GM19397 (cell line): ENCODE measurements at regions not wholly inside any gene's neighbourhood (a gene's known extent, or its start where the extent isn't known, plus 50 kb on each side); places are given as distances from the start of the nearest gene placed in this dataset.
A peak's percentile ranks its signal among the peaks of the same experiment; 100 is the strongest.
"Not testable (repeated sequence)": the region's sequence is repeated elsewhere in the genome, so short reads cannot be mapped to it uniquely, and the experiment has no call there.

Source experiments
- ATAC-seq: cut with Tn5 transposase; IDR thresholded peaks from one replicate; pipeline ENCODE4 v1.9.1; 2021; ENCODE audit warnings: mild to moderate bottlenecking, moderate library complexity; ENCODE audit not compliant: unreplicated experiment

DNA sequence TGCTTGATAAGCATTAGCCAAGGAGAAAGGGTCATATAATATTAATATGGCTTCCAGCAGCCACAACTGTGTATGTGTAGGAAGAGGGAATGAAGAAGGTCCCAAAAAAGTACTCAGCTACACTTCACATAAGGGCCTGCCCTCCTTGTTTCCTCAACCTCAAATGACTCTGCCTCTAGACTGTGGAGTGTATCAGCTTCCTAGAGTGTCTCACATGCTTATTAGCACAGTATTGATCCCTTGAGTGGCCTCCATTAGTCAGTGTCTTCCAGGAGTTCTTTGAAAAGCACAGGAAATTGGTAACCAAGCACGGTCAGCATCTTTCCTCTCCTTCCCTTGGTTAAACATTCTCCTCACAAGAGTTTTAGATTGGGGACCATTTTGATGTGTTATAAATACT is 190.4 kb upstream of the ATP10B start:
- ATAC-seq, result no peak

GRCh38 chr5:161040818-161041217 is 188.8 kb upstream of the ATP10B start:
- no peak for ATAC-seq

- ATAC-seq, result no peak
Observed at GRCh38 chr5:161036296-161036695, 184.3 kb upstream of the ATP10B start.

- ATAC-seq, result no peak
Observed at GRCh38 chr5:161034451-161034850, 182.4 kb upstream of the ATP10B start.

- no peak for ATAC-seq
Observed at GRCh38 chr5:161030229-161030628, 178.2 kb upstream of the ATP10B start.

DNA sequence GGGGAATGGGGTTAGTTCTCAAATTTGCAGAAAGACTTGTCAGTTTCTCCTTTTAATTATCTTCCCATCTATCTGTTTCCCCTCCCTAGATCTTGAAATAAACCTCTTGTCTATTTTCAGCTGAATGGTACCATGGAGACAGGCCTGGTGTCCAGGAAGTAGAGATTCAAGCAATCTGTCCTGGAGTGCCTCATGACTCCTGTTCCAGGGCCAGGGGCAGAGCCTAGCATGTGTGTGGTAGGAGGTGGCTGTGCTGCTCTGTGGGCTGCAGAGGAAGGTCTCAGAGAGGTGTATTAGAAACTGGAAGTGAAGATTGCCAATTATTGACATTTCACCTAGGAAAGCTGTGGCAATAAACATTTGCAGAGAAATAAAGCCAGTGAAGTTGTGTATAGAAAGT is 175.8 kb upstream of the ATP10B start:
- ATAC-seq, result no peak

DNA sequence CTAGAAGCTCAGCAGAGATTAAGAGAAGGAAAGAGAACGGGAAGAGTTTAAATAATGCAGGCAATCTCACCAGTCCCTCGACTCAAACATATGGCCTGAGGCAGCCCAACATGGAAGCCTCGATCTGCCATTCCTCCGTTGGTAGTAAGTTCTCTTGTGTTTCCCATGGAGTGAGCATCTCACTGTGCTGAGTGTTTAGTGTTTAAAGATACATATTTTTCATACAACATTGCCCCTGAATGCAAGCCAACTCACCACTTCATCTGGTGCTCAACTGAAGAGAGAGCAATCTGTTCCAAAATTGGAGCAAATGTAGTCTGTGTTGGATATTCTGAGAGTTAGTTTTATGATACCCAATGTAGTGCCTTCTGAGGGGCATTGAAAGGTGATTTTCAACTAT is 171.5 kb upstream of the ATP10B start:
- no peak for ATAC-seq

- ATAC-seq, result no peak
Observed at GRCh38 chr5:161022151-161022550, 170.1 kb upstream of the ATP10B start.

DNA sequence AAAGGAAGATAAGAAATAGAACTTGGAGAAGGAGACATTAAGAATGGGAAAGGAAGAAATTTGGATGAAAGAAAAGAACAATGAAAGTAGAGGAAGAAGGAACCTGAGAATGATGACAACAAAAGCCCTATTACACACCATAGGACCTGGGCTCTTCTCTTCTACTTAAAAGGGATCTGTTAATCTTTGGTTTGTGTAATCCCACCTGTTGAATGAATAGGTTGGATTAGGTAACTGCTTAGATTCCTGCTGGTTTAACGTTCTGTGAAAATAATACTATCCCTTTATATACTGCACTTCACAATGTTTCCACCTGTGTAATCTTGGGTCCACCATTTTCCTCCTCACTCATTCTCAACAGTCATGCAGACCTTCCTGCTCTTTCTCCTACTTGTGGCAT is 157.8 kb upstream of the ATP10B start:
- no peak for ATAC-seq

DNA sequence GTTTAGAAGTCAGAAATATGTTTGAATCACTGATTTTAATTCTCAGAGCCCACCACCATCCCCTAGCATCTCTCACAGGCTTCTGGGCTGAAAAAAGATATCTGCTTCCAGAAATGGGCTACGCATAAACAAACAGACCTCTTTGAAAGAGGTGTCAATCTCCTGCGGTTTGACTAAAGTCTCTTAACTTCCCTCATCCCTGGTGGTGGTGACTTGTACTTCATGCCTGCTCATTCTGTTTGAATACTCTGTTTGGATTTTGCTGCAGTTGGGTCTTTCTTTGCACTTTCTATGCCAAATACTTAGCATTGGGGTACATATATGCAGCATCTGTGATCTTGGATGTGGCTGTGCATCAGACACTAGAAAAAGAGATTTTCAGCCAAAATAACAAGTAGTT is 157.2 kb upstream of the ATP10B start:
- no peak for ATAC-seq

- ATAC-seq, result no peak
Observed at GRCh38 chr5:161007879-161008278, 155.9 kb upstream of the ATP10B start.

DNA sequence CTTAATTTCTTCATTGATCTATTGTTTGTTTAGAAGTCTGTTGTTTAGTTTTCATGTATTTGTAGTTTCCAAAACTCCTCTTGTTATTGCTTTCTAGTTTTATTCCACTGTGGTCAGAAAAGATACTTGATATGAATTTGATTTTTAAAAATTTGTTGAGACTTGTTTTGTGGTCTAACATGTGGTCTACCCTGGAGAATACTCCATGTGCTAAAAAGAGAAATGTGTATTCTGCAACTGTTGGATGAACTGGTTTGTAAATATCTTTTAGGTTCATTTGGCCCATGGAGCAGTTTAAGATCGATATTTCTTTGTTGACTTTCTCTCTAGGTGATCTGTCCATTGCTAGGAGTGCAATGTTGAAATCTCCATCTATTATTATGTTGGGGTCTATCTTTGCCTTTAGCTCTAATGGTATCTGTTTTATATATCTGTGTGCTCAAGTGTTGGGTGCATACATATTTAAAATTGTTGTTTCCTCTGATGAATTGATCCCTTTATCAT is 150.6 kb upstream of the ATP10B start:
- no peak for ATAC-seq

GRCh38 chr5:161001604-161002003 is 149.6 kb upstream of the ATP10B start:
- ATAC-seq, result no peak

DNA sequence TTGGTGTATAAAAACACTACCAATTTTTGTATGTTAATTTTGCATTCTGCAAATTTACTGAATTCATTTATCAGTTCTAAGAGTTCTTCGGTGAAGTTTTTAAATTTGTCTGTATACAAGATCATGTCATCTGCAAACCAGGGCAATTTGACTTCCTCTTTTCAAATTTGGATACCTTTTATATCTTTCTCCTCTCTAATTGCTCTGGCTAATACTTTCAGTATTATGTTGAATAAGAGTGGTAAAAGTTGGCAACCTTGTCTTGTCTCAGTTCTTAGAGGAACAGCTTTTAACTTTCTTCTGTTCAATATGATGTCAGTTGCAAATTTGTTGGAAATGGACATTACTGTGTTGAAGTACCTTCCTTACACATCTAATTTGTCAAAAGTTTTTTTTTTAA is 149.1 kb upstream of the ATP10B start:
- not testable (repeated sequence) for ATAC-seq

DNA sequence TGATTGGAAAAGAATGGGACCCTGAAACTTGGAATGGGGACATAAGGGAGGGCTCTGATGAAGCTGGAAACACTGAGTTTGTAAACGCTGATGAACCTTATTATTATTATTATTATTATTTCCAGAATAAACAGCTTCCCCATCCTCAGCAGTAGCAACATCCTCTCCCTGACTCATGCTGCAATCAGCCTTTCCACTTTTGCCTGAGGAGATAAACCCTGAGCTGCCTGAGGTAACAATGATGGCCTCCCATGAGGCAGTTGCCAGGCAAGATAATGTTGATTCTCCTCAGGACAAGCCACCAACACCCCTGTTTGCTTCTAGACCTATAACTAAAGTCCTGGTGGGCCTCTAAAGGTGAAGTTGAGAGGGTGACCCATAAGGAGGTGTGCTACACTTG is 139.2 kb upstream of the ATP10B start:
- no peak for ATAC-seq

GRCh38 chr5:160979385-160979784 is 127.4 kb upstream of the ATP10B start:
- peak; percentile 13 for ATAC-seq

- ATAC-seq, result peak; percentile 52
Observed at GRCh38 chr5:160978944-160979343, 126.9 kb upstream of the ATP10B start.

DNA sequence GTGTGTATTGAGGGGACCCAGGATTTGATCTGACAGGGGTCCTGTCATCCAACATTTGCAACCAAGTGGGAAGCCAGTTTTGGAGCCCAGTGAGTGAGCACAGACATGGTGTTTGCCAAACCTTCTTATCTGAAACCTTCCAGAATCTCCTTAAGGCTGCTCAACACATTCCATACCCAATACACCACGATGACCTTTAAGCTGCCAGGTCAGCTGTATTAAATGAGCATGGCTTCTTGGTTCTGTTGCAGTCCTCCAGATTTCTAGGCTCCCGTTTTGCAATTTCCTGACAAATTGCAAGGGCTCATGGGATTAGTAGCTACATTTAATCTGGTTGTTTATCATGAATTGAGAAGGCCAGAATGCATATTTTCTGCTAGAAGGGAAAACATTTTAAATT is 124.2 kb upstream of the ATP10B start:
- no peak for ATAC-seq

DNA sequence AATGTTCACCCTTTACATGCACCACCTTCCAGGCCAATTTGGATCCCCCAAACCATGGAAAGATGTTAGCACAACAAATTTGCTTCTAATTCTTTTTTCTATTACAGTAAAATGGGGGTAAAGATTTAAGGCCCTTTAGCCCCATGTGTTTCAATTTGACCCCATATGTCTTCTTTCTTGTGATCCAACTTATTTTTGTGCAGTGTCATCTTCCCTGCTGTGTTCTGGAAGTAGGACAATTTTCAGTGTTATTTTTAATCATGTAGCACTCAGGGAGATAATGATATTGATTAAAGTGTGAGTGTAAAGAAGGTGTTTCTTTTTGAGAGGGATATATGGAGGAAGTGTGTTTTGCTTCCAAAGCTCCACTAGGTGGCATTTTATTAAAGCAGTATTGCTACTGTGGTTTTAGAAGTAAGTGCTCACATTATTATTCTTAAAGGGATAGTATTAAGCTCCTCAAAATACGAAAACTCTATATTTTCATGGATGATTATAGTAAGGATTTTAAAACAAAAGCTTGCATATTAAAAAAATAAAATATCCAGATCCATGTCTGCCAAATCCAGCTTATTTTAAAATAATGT is 118.7 kb upstream of the ATP10B start:
- no peak for ATAC-seq

DNA sequence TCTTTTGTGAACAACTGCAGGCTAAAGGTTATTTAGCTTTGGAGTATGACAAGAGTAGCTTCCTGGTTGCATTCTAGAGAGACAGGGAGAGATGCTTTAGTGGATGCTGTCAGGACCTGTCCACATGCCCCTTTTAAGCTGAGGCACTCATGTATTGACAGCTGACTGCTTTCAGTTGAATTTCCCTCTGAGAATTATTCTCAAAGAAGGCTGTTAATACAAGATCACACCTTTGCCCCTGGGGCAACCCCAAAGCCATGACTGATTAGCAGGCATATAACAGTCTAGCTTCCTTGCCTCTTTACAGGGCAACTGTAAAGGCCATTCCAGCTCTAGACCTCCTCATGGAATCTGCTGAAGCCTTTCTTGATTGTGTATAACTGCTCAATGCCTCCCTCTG is 117.6 kb upstream of the ATP10B start:
- ATAC-seq, result no peak

DNA sequence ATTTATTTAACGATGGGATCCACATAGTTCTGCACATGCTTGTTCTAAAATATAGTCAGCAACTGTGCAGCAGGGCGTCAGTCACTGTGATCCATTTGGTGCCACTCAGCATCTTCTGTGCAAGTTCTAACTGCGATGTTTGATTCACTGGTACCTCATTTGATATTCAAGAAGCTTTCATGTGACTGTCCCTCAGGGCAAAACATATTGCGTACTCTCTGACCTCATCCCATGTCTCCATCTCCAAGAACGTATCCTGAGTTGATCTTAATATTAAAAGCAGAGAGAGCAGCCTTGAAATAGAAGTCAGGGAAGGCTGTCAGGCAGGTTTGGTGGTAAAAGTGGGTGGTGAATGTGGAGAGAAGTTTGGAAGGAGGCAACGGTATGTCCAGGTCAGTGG is 116.5 kb upstream of the ATP10B start:
- no peak for ATAC-seq

- no peak for ATAC-seq
Observed at GRCh38 chr5:160966921-160967320, 114.9 kb upstream of the ATP10B start.

GRCh38 chr5:160961761-160962160 is 109.8 kb upstream of the ATP10B start:
- ATAC-seq, result no peak
